ENCODE measurements at regions not wholly inside any gene's neighbourhood (a gene's known extent, or its start where the extent isn't known, plus 50 kb on each side); places are given as distances from the start of the nearest gene placed in this dataset.

DNA sequence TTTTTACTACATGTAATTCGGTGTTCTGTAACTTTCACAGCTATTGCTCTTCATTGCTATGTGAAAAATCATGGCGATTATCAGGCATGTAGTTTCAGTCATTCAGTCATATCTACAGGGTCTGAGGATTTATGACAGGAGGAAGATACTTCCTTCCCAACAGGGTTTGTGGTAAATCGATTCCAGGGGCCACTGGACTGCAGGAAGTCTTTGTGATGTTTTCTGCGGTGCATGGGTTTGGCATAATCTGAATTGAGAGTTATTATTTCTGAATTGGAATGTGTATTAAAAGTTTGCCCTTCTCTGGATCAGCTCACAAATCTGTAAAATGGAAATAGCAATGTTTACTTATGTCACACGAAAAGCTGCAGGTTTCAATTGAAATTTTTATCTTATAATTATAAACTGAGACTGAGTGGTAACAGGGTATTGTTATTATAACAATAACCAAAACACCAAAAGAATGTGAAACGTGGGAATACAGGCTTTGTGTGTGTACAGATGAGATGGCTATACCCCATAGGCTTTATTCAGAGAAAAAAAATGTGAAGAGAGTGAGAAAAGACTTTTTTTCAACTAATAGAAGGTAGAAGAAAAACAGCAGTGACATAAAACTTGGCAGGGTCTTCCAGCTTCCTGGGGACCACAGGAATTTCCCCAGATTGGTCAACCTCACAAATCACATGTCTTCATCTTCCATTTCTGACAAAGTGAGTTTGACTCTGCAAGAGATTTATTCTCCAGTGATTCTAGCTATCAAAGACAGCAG, 307.7 kb upstream of the NFE2L3 start:
- peaks cover 0 to 12% of the 10 kb centered on the region in 2 donors for H3K4me1 ChIP-seq
- no peak for TF ChIP-seq CTCF (IDR thresholded peaks at IDR 0.05)
- DNase-seq (no peak), ATAC-seq (no peak)
- H3K4me3 ChIP-seq, result no peak overlapping the region
- H3K36me3 ChIP-seq, result no peaks in the 10 kb centered on the region
- peaks cover 0 to 32% of the 10 kb centered on the region in 2 donors for H3K27me3 ChIP-seq
- intact Hi-C loops (cut with DNase I), result no loop called here
- H3K27ac ChIP-seq, result no peak overlapping the region
- H3K9me3 ChIP-seq, result no peaks in the 10 kb centered on the region

DNA sequence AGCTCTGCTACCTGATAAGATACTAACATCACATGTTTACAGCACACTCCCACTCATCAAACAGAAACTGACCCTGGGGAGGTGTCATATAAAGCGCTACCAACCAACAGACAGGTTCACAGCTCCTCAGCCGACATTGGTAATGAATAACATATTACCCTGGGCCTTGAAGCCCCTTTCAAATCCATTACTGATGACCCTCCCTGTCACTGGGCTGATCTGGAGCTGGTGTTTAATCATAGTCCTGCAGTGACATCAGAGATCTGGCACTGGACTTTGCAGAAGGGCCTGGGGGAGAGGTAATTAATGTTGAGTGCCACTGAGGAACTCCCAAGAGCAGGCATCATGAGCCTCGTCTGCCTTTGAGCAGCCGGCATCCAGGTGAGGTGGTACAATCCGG, 306.5 kb upstream of the NFE2L3 start:
- Histone ChIP-seq H3K4me3 (no peak overlapping the region), H3K4me1 (peaks cover 0 to 12% of the 10 kb centered on the region in 2 donors), H3K9me3 (no peaks in the 10 kb centered on the region), H3K36me3 (no peaks in the 10 kb centered on the region), H3K27ac (no peak overlapping the region), H3K27me3 (peaks cover 0 to 44% of the 10 kb centered on the region in 2 donors)
- no peak for TF ChIP-seq CTCF (IDR thresholded peaks at IDR 0.05)
- no peak for DNase-seq
- no peak for ATAC-seq
- intact Hi-C loops (cut with DNase I), result no loop called here

GRCh38 chr7:25846722-25847121, 305.3 kb upstream of the NFE2L3 start:
- Histone ChIP-seq H3K9me3 (no peaks in the 10 kb centered on the region), H3K4me3 (no peak overlapping the region), H3K36me3 (no peaks in the 10 kb centered on the region), H3K4me1 (peaks cover 4 to 22% of the 10 kb centered on the region in 2 donors), H3K27me3 (peaks cover 5 to 56% of the 10 kb centered on the region in 2 donors), H3K27ac (peak overlapping the region in 1 of 2 donors; percentile 57)
- TF ChIP-seq CTCF (IDR thresholded peaks at IDR 0.05), result no peak
- ATAC-seq (peak; percentile 28), DNase-seq (peak in 3 of 4 donors; percentile 49 to 91 (median 90))
- intact Hi-C loops (cut with DNase I), result no loop called here

DNA sequence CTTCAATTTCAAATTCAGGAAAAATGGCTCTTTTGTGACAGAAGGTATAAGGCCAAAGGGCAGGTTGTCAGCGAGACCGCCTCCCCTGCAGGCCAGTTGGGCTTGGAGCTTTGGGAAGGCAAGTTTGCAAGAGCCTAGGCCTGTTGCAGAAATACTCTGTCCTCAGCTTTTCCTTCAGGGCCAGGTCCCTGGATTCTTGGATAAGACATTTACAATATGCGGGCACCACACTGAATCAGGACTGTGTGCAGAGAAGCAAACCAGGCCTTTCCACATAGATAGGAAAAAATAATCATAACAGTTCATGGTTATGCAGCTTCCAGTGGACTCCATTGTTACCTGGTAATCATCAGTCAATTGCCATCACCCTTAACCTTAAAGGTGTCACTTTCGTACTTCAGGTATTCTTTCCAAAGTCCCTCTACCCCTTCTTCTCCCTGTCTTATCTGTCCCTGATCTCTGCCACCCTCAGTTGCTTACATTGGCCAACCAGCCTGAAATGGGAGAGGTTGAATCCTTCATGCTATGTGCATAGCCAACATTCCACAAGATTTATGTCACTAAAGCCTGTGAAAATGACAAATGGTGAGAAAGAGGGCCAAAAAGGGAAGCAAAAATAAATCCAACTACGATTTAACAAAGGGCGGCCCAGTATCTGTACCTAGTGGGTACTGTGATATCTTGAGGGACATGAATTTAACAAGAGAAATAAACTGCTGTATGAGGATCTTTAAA, 304.5 kb upstream of the NFE2L3 start:
- ATAC-seq, result no peak
- Histone ChIP-seq H3K4me1 (peaks cover 12 to 26% of the 10 kb centered on the region in 2 donors), H3K27me3 (peaks cover 12 to 58% of the 10 kb centered on the region in 2 donors), H3K9me3 (no peaks in the 10 kb centered on the region), H3K4me3 (no peak overlapping the region), H3K27ac (peak overlapping the region in 1 of 2 donors; percentile 57), H3K36me3 (no peaks in the 10 kb centered on the region)
- no peak for TF ChIP-seq CTCF (IDR thresholded peaks at IDR 0.05)
- no peak for DNase-seq
- intact Hi-C loops (cut with DNase I), result no loop called here

All from left lung (tissue), 4 donors.